ENCODE measurements at regions not wholly inside any gene's neighbourhood (a gene's known extent, or its start where the extent isn't known, plus 50 kb on each side); places are given as distances from the start of the nearest gene placed in this dataset.

GRCh38 chr17:34527908-34528470 lies 51.4 kb upstream of the TMEM132E start:
- Mint-ChIP-seq H3K36me3 (ENCODE audit: low read depth) (no peaks in the 10 kb centered on the region), H3K4me1 (ENCODE audit: low read depth) (no peaks in the 10 kb centered on the region), H3K27ac (no peak overlapping the region), H3K9me3 (no peaks in the 10 kb centered on the region), H3K27me3 (ENCODE audit: insufficient read depth) (peaks cover 11% of the 10 kb centered on the region), H3K4me3 (no peak overlapping the region)
- intact Hi-C loops (cut with micrococcal nuclease): no loop called here
- DNase-seq (ENCODE audit: low spot score): no peak

GRCh38 chr17:34527136-34527907 lies 52.1 kb upstream of the TMEM132E start:
- Mint-ChIP-seq H3K9me3 (no peaks in the 10 kb centered on the region), H3K36me3 (ENCODE audit: low read depth) (no peaks in the 10 kb centered on the region), H3K4me3 (no peak overlapping the region), H3K27ac (no peak overlapping the region), H3K27me3 (ENCODE audit: insufficient read depth) (peaks cover 11% of the 10 kb centered on the region), H3K4me1 (ENCODE audit: low read depth) (no peaks in the 10 kb centered on the region)
- no peak for DNase-seq (ENCODE audit: low spot score)
- intact Hi-C loops (cut with micrococcal nuclease): no loop called here

GRCh38 chr17:34525651-34526050 lies 53.7 kb upstream of the TMEM132E start:
- DNase-seq (ENCODE audit: low spot score): no peak
- no peaks in the 10 kb centered on the region for H3K4me1 Mint-ChIP-seq (ENCODE audit: low read depth)
- no peaks in the 10 kb centered on the region for H3K9me3 Mint-ChIP-seq
- no peak overlapping the region for H3K4me3 Mint-ChIP-seq
- no peaks in the 10 kb centered on the region for H3K36me3 Mint-ChIP-seq (ENCODE audit: low read depth)
- H3K27ac Mint-ChIP-seq: no peak overlapping the region
- peaks cover 8% of the 10 kb centered on the region for H3K27me3 Mint-ChIP-seq (ENCODE audit: insufficient read depth)
- intact Hi-C loops (cut with micrococcal nuclease): no loop called here

- no peak for DNase-seq (ENCODE audit: low spot score)
- Mint-ChIP-seq H3K4me3 (no peak overlapping the region), H3K27ac (no peak overlapping the region), H3K27me3 (ENCODE audit: insufficient read depth) (peaks cover 4% of the 10 kb centered on the region), H3K36me3 (ENCODE audit: low read depth) (no peaks in the 10 kb centered on the region), H3K9me3 (no peaks in the 10 kb centered on the region), H3K4me1 (ENCODE audit: low read depth) (no peaks in the 10 kb centered on the region)
- intact Hi-C loops (cut with micrococcal nuclease): no loop called here
These were observed 57.4 kb upstream of the TMEM132E start for GRCh38 chr17:34521955-34522354.

GRCh38 chr17:34519282-34519681 lies 60.1 kb upstream of the TMEM132E start:
- Mint-ChIP-seq H3K27me3 (ENCODE audit: insufficient read depth) (peaks cover 3% of the 10 kb centered on the region), H3K27ac (no peak overlapping the region), H3K4me3 (no peak overlapping the region), H3K4me1 (ENCODE audit: low read depth) (no peaks in the 10 kb centered on the region), H3K9me3 (no peaks in the 10 kb centered on the region), H3K36me3 (ENCODE audit: low read depth) (no peaks in the 10 kb centered on the region)
- intact Hi-C loops (cut with micrococcal nuclease): loop anchor here (5.0 kb wide), 1 partner anchor 97 kb away; no protein-coding TSS in a partner anchor
- no peak for DNase-seq (ENCODE audit: low spot score)

- intact Hi-C loops (cut with micrococcal nuclease): loop anchor here (5.0 kb wide), 1 partner anchor 95 kb away; no protein-coding TSS in a partner anchor
These were observed 62.0 kb upstream of the TMEM132E start for GRCh38 chr17:34517406-34517805.

GRCh38 chr17:34511931-34512330 lies 67.5 kb upstream of the TMEM132E start:
- no peaks in the 10 kb centered on the region for H3K4me1 Mint-ChIP-seq (ENCODE audit: low read depth)
- H3K27me3 Mint-ChIP-seq (ENCODE audit: insufficient read depth): peaks cover 22% of the 10 kb centered on the region
- H3K36me3 Mint-ChIP-seq (ENCODE audit: low read depth): no peaks in the 10 kb centered on the region
- intact Hi-C loops (cut with micrococcal nuclease): no loop called here
- H3K9me3 Mint-ChIP-seq: no peaks in the 10 kb centered on the region
- H3K4me3 Mint-ChIP-seq: no peak overlapping the region
- DNase-seq (ENCODE audit: low spot score): no peak
- H3K27ac Mint-ChIP-seq: no peak overlapping the region

More at GRCh38 chr17:34517406-34517805, 62.0 kb upstream of the TMEM132E start:
- H3K4me3 Mint-ChIP-seq: no peak overlapping the region
- no peak overlapping the region for H3K27ac Mint-ChIP-seq
- no peak for DNase-seq (ENCODE audit: low spot score)
- H3K9me3 Mint-ChIP-seq: no peaks in the 10 kb centered on the region
- no peaks in the 10 kb centered on the region for H3K36me3 Mint-ChIP-seq (ENCODE audit: low read depth)
- H3K4me1 Mint-ChIP-seq (ENCODE audit: low read depth): no peaks in the 10 kb centered on the region
- H3K27me3 Mint-ChIP-seq (ENCODE audit: insufficient read depth): peaks cover 6% of the 10 kb centered on the region

GRCh38 chr17:34511265-34511664 lies 68.1 kb upstream of the TMEM132E start:
- no peak for DNase-seq (ENCODE audit: low spot score)
- Mint-ChIP-seq H3K27ac (no peak overlapping the region), H3K4me3 (no peak overlapping the region), H3K36me3 (ENCODE audit: low read depth) (no peaks in the 10 kb centered on the region), H3K4me1 (ENCODE audit: low read depth) (no peaks in the 10 kb centered on the region), H3K27me3 (ENCODE audit: insufficient read depth) (peaks cover 28% of the 10 kb centered on the region), H3K9me3 (no peaks in the 10 kb centered on the region)
- intact Hi-C loops (cut with micrococcal nuclease): no loop called here

GRCh38 chr17:34504814-34505484 lies 74.4 kb upstream of the TMEM132E start:
- peaks cover 13% of the 10 kb centered on the region for H3K4me1 Mint-ChIP-seq (ENCODE audit: low read depth)
- intact Hi-C loops (cut with micrococcal nuclease): loop anchor here (10.0 kb wide), 1 partner anchor 300 kb away; no protein-coding TSS in a partner anchor
- no peak for DNase-seq (ENCODE audit: low spot score)
- H3K36me3 Mint-ChIP-seq (ENCODE audit: low read depth): no peaks in the 10 kb centered on the region
- no peak overlapping the region for H3K27ac Mint-ChIP-seq
- peaks cover 17% of the 10 kb centered on the region for H3K27me3 Mint-ChIP-seq (ENCODE audit: insufficient read depth)
- H3K9me3 Mint-ChIP-seq: no peaks in the 10 kb centered on the region
- H3K4me3 Mint-ChIP-seq: no peak overlapping the region

GRCh38 chr17:34503528-34504195 lies 75.7 kb upstream of the TMEM132E start:
- Mint-ChIP-seq H3K4me1 (ENCODE audit: low read depth) (peaks cover 13% of the 10 kb centered on the region), H3K27me3 (ENCODE audit: insufficient read depth) (peaks cover 14% of the 10 kb centered on the region), H3K27ac (no peak overlapping the region), H3K9me3 (no peaks in the 10 kb centered on the region), H3K4me3 (no peak overlapping the region), H3K36me3 (ENCODE audit: low read depth) (no peaks in the 10 kb centered on the region)
- DNase-seq (ENCODE audit: low spot score): no peak
- intact Hi-C loops (cut with micrococcal nuclease): loop anchor here (10.0 kb wide), 1 partner anchor 299 kb away; no protein-coding TSS in a partner anchor

GRCh38 chr17:34502426-34502825 lies 77.0 kb upstream of the TMEM132E start:
- Mint-ChIP-seq H3K4me3 (no peak overlapping the region), H3K9me3 (no peaks in the 10 kb centered on the region), H3K4me1 (ENCODE audit: low read depth) (peaks cover 13% of the 10 kb centered on the region), H3K36me3 (ENCODE audit: low read depth) (no peaks in the 10 kb centered on the region), H3K27me3 (ENCODE audit: insufficient read depth) (peaks cover 14% of the 10 kb centered on the region), H3K27ac (no peak overlapping the region)
- DNase-seq (ENCODE audit: low spot score): no peak
- intact Hi-C loops (cut with micrococcal nuclease): loop anchor here (10.0 kb wide), 1 partner anchor 298 kb away; no protein-coding TSS in a partner anchor

- no peak overlapping the region for H3K27ac Mint-ChIP-seq
- H3K9me3 Mint-ChIP-seq: no peaks in the 10 kb centered on the region
- H3K36me3 Mint-ChIP-seq (ENCODE audit: low read depth): no peaks in the 10 kb centered on the region
- DNase-seq (ENCODE audit: low spot score): no peak
- intact Hi-C loops (cut with micrococcal nuclease): no loop called here
- H3K4me3 Mint-ChIP-seq: no peak overlapping the region
- peaks cover 7% of the 10 kb centered on the region for H3K4me1 Mint-ChIP-seq (ENCODE audit: low read depth)
- H3K27me3 Mint-ChIP-seq (ENCODE audit: insufficient read depth): peaks cover 9% of the 10 kb centered on the region
These were observed 79.8 kb upstream of the TMEM132E start for GRCh38 chr17:34499576-34499975.

All from activated T-helper 1 cell treated with anti-CD3 and anti-CD28 coated beads, Interleukin-12 subunit alpha, Interleukin-12 subunit beta, Interleukin-2, Interleukin-4 antibody, amounts not matched to agents 30 ng/mL and 10 ng/mL and 1 ng/mL, durations not matched to agents 14 hours and 24 hours and 36 hours (primary cell).